Activated B cell treated with CpG ODN at 0.5 μM for 24 hours (primary cell): ENCODE measurements at regions not wholly inside any gene's neighbourhood (a gene's known extent, or its start where the extent isn't known, plus 50 kb on each side); places are given as distances from the start of the nearest gene placed in this dataset.

Experiments used
- ATAC-seq: fragments of 200-7000 bp; cut with Tn5 transposase; one replicate; pipeline ENCODE4 v1.10.0; 2021; ENCODE audit warnings: low read depth, mild to moderate bottlenecking, moderate library complexity
- CTCF ChIA-PET: fragments of 350-600 bp; sonication (Branson Sonifier 250); formaldehyde crosslinking; loops from one replicate; lab custom pipeline; 2021; ENCODE audit warnings: antibody characterized with exemption; lab: Charles Lee
- POLR2A ChIA-PET: fragments of 350-600 bp; sonication (Branson Sonifier 250); formaldehyde crosslinking; loops from one replicate; lab custom pipeline; 2021; ENCODE audit warnings: antibody characterized with exemption; lab: Charles Lee
- DNase-seq: peaks from one replicate; pipeline ENCODE4 v3.0.0; 2022
- H3K27ac Mint-ChIP-seq: one replicate; pipeline ENCODE4 v1.8.0; 2020; ENCODE audit warnings: mixed read lengths
- H3K27me3 Mint-ChIP-seq: one replicate; pipeline ENCODE4 v1.8.0; 2021; ENCODE audit warnings: mixed read lengths
- H3K36me3 Mint-ChIP-seq: one replicate; pipeline ENCODE4 v1.8.0; 2021; ENCODE audit warnings: low read depth, mixed read lengths
- H3K4me1 Mint-ChIP-seq: one replicate; pipeline ENCODE4 v1.8.0; 2021; ENCODE audit warnings: mixed read lengths
- H3K4me3 Mint-ChIP-seq: one replicate; pipeline ENCODE4 v1.8.0; 2020; ENCODE audit warnings: mild to moderate bottlenecking, mixed read lengths
- H3K9me3 Mint-ChIP-seq: one replicate; pipeline ENCODE4 v1.8.0; 2020; ENCODE audit warnings: mixed read lengths
- intact Hi-C: fragments of 100-400 bp; cut with micrococcal nuclease; formaldehyde crosslinking; loops from one replicate; pipeline ENCODE4 v1.15.1; 2024
- TF ChIP-seq, protein P1 (sequence below): fragments of 200-600 bp; IDR thresholded peaks from one replicate; pipeline ENCODE4 v1.8.0; 2022; ENCODE audit warnings: antibody characterized with exemption, mild to moderate bottlenecking

DNA sequence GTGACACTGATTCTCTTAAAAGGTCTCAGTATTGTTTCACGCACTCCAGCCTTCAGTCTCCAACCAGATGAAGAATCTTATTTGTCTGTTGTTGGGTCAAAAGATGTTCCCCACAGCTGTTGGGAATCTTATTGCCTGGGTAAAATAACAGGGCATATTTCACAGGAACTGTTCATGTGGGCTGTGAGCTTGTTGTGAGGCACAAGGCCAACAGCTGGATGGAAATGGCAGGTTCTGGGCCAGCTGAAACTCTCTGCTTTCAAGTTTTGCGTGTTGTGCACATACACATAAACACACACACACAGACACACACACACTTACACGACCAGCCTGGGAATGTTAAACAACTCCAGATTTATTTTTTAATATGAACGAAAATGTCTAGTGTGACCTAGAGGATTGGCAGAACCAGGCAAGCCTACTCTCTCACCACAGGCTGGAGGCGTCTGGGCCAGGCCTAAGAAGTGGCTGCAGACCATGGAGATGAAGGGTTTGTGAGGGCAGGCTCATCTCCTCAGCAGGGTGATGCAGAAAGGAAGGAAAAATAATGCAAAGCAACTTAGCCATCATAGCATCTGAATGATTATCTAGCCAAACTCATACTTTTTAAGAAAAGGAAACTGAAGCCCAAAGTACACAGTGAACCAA lies 357.0 kb downstream of the TTLL7 start:
- Mint-ChIP-seq H3K4me1 (peaks cover 3% of the 10 kb centered on the region), H3K4me3 (no peak overlapping the region), H3K27me3 (no peaks in the 10 kb centered on the region), H3K36me3 (no peaks in the 10 kb centered on the region), H3K27ac (no peak overlapping the region), H3K9me3 (no peaks in the 10 kb centered on the region)
- POLR2A ChIA-PET: no interaction called here
- intact Hi-C loops: no loop called here
- no peak for ATAC-seq
- CTCF ChIA-PET: no interaction called here
- TF ChIP-seq, protein P1, sequence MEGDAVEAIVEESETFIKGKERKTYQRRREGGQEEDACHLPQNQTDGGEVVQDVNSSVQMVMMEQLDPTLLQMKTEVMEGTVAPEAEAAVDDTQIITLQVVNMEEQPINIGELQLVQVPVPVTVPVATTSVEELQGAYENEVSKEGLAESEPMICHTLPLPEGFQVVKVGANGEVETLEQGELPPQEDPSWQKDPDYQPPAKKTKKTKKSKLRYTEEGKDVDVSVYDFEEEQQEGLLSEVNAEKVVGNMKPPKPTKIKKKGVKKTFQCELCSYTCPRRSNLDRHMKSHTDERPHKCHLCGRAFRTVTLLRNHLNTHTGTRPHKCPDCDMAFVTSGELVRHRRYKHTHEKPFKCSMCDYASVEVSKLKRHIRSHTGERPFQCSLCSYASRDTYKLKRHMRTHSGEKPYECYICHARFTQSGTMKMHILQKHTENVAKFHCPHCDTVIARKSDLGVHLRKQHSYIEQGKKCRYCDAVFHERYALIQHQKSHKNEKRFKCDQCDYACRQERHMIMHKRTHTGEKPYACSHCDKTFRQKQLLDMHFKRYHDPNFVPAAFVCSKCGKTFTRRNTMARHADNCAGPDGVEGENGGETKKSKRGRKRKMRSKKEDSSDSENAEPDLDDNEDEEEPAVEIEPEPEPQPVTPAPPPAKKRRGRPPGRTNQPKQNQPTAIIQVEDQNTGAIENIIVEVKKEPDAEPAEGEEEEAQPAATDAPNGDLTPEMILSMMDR: no peak
- DNase-seq: no peak

DNA sequence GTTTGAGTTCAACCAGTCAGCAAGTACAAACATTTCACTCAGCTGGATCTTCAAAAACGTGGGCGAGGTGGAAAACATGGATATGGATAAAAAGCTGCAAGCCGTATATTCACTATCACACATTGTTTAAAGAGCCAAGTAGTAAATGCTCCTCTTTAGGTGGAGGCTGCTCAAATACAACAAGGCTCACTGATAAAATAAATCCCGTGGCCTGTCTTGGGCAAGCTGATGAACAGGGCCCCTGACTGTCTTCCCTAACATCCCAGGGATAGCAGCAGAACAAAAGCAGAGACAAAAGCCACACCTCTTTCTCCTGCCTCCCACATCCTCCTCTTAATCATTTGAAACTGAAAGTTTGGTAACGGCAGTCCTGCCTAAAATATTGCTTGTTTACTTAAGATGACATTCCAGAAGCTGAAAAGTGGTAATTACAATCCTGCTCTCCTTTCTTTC lies 357.7 kb downstream of the TTLL7 start:
- peaks cover 3% of the 10 kb centered on the region for H3K4me1 Mint-ChIP-seq
- H3K4me3 Mint-ChIP-seq: no peak overlapping the region
- POLR2A ChIA-PET: no interaction called here
- ATAC-seq: no peak
- no peaks in the 10 kb centered on the region for H3K27me3 Mint-ChIP-seq
- no peaks in the 10 kb centered on the region for H3K36me3 Mint-ChIP-seq
- TF ChIP-seq, protein P1: no peak
- no peaks in the 10 kb centered on the region for H3K9me3 Mint-ChIP-seq
- intact Hi-C loops: no loop called here
- CTCF ChIA-PET: no interaction called here
- no peak for DNase-seq
- no peak overlapping the region for H3K27ac Mint-ChIP-seq

DNA sequence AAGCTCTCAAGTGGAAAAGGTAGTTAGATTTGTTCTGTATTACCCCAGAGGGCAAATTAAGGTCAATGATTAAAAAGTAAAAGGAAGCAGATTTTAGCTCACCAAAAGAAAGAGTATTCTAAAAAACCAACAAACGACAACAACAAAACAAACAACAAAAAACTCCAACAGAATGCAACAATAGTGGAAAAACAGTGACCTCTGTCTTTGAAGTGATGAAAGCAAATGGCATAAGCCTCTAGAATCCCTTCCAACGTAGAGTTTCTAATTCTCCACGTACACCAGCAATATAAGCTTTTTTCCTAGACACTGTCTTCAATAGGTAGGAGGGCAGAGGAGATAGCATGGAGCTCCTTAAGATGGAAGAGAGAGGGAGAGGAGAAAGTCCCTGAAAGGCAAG lies 359.1 kb downstream of the TTLL7 start:
- DNase-seq (no peak), ATAC-seq (no peak)
- Mint-ChIP-seq H3K9me3 (no peaks in the 10 kb centered on the region), H3K36me3 (no peaks in the 10 kb centered on the region), H3K4me3 (no peak overlapping the region), H3K27ac (no peak overlapping the region), H3K4me1 (peaks cover 3% of the 10 kb centered on the region), H3K27me3 (no peaks in the 10 kb centered on the region)
- intact Hi-C loops: no loop called here
- ChIA-PET CTCF (no interaction called here), POLR2A (no interaction called here)
- TF ChIP-seq, protein P1: no peak

DNA sequence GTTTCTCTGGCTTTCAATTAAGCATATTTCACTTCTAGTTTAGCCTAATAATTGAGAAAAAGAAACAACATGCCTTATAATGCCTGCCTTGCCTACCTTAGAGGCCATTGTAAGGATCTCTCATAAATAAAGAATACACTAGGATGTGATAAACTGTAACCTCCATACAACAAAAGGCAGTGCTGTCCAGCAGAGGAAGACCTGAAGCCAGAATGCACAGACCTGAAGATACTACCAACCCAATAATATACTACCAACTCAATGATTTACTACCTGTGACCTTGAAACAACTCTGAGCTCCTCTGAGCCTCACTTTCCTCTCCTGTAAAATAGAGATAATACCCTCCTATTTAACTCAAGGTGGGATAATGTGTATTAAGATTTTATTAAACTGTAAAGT lies 361.3 kb downstream of the TTLL7 start:
- H3K27ac Mint-ChIP-seq: no peak overlapping the region
- no peak overlapping the region for H3K4me3 Mint-ChIP-seq
- H3K27me3 Mint-ChIP-seq: no peaks in the 10 kb centered on the region
- no peak for DNase-seq
- no peaks in the 10 kb centered on the region for H3K9me3 Mint-ChIP-seq
- TF ChIP-seq, protein P1: no peak
- CTCF ChIA-PET: no interaction called here
- intact Hi-C loops: no loop called here
- peaks cover 3% of the 10 kb centered on the region for H3K4me1 Mint-ChIP-seq
- ATAC-seq: no peak
- POLR2A ChIA-PET: no interaction called here
- no peaks in the 10 kb centered on the region for H3K36me3 Mint-ChIP-seq

DNA sequence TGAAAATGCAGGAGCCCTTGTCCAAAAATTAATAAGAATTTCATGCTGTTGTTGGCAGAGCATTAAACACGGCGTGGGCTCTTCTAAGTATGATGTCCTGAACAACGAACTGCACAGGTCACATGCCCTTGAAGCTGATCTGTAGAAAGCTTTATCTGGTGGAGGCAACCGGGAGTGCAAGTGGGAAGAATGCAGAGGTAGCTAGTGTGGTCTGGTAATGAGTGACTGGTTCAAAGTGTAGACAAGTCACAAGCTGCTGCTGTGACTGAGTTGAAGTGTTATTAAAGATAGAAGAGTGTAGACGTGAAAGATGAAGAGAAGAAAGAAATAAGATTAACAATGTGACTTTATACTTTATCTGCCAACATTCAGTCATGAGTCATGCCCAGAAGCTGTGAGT lies 361.9 kb downstream of the TTLL7 start:
- Mint-ChIP-seq H3K27ac (no peak overlapping the region), H3K4me1 (peaks cover 3% of the 10 kb centered on the region), H3K4me3 (no peak overlapping the region), H3K9me3 (no peaks in the 10 kb centered on the region), H3K36me3 (no peaks in the 10 kb centered on the region), H3K27me3 (no peaks in the 10 kb centered on the region)
- POLR2A ChIA-PET: interaction anchor here (0.8 kb wide), 1 partner anchor 9 kb away, joined by 3 read pairs; no protein-coding TSS in a partner anchor
- CTCF ChIA-PET: no interaction called here
- DNase-seq (no peak), ATAC-seq (no peak)
- TF ChIP-seq, protein P1: no peak
- intact Hi-C loops: no loop called here
